GM19324 (cell line): ENCODE measurements at regions not wholly inside any gene's neighbourhood (a gene's known extent, or its start where the extent isn't known, plus 50 kb on each side); places are given as distances from the start of the nearest gene placed in this dataset.

Experiments
- ATAC-seq: cut with Tn5 transposase; IDR thresholded peaks from one replicate; pipeline ENCODE4 v1.9.1; 2021; ENCODE audit warnings: mild to moderate bottlenecking, moderate library complexity; ENCODE audit not compliant: unreplicated experiment, low FRiP score

GRCh38 chr18:51767293-51767692 lies 569.8 kb upstream of the MEX3C start:
- no peak for ATAC-seq

- no peak for ATAC-seq
Measured at GRCh38 chr18:51778115-51778514, 561.9 kb upstream of the DCC start.

GRCh38 chr18:51789871-51790270 lies 550.1 kb upstream of the DCC start:
- no peak for ATAC-seq

- no peak for ATAC-seq
Measured at GRCh38 chr18:51801514-51801913, 538.5 kb upstream of the DCC start.

- ATAC-seq = no peak
Measured at GRCh38 chr18:51802569-51803428, 537.2 kb upstream of the DCC start.

- ATAC-seq = no peak
Measured at GRCh38 chr18:51807336-51807735, 532.7 kb upstream of the DCC start.

GRCh38 chr18:51811883-51812282 lies 528.1 kb upstream of the DCC start:
- no peak for ATAC-seq

- no peak for ATAC-seq
Measured at GRCh38 chr18:51813740-51814139, 526.3 kb upstream of the DCC start.

- no peak for ATAC-seq
Measured at GRCh38 chr18:51821610-51822009, 518.4 kb upstream of the DCC start.

- no peak for ATAC-seq
Measured at GRCh38 chr18:51824746-51825145, 515.3 kb upstream of the DCC start.

GRCh38 chr18:51833850-51834249 lies 506.1 kb upstream of the DCC start:
- ATAC-seq = no peak

GRCh38 chr18:51848702-51849101 lies 491.3 kb upstream of the DCC start:
- ATAC-seq = no peak

GRCh38 chr18:51852681-51853080 lies 487.3 kb upstream of the DCC start:
- no peak for ATAC-seq

GRCh38 chr18:51857989-51858388 lies 482.0 kb upstream of the DCC start:
- no peak for ATAC-seq

GRCh38 chr18:51861046-51861445 lies 479.0 kb upstream of the DCC start:
- no peak for ATAC-seq

- ATAC-seq = no peak
Measured at GRCh38 chr18:51862051-51862715, 477.8 kb upstream of the DCC start.

GRCh38 chr18:51864219-51864965 lies 475.6 kb upstream of the DCC start:
- no peak for ATAC-seq

GRCh38 chr18:51865538-51865937 lies 474.5 kb upstream of the DCC start:
- no peak for ATAC-seq

- ATAC-seq = no peak
Measured at GRCh38 chr18:51867767-51868166, 472.2 kb upstream of the DCC start.

- ATAC-seq = no peak
Measured at GRCh38 chr18:51878724-51879123, 461.3 kb upstream of the DCC start.

GRCh38 chr18:51879329-51879728 lies 460.7 kb upstream of the DCC start:
- no peak for ATAC-seq
